GM18868 (cell line): ENCODE measurements at regions not wholly inside any gene's neighbourhood (a gene's known extent, or its start where the extent isn't known, plus 50 kb on each side); places are given as distances from the start of the nearest gene placed in this dataset.
"Not testable (repeated sequence)": the region's sequence is repeated elsewhere in the genome, so short reads cannot be mapped to it uniquely, and the experiment has no call there.

Experiments
- ATAC-seq: cut with Tn5 transposase; IDR thresholded peaks from one replicate; pipeline ENCODE4 v1.9.1; 2021; ENCODE audit warnings: mild to moderate bottlenecking, moderate library complexity; ENCODE audit not compliant: unreplicated experiment

- ATAC-seq = no peak
These were observed 101.2 kb downstream of the VPREB1 start for GRCh38 chr22:22345781-22346180.

GRCh38 chr22:22346401-22347107, 102.0 kb downstream of the VPREB1 start:
- no peak for ATAC-seq

GRCh38 chr22:22348127-22348814, 103.7 kb downstream of the VPREB1 start:
- ATAC-seq = no peak

- no peak for ATAC-seq
These were observed 104.3 kb downstream of the VPREB1 start for GRCh38 chr22:22348815-22349454.

- no peak for ATAC-seq
These were observed 104.9 kb downstream of the VPREB1 start for GRCh38 chr22:22349455-22349836.

GRCh38 chr22:22351366-22351765, 106.8 kb downstream of the VPREB1 start:
- no peak for ATAC-seq

- no peak for ATAC-seq
These were observed 107.9 kb downstream of the VPREB1 start for GRCh38 chr22:22352371-22352999.

- ATAC-seq = no peak
These were observed 110.7 kb downstream of the VPREB1 start for GRCh38 chr22:22355096-22355834.

- ATAC-seq = peak; percentile 52
These were observed 112.7 kb downstream of the VPREB1 start for GRCh38 chr22:22357024-22357883.

- no peak for ATAC-seq
These were observed 113.6 kb downstream of the VPREB1 start for GRCh38 chr22:22358152-22358551.

- no peak for ATAC-seq
These were observed 114.1 kb downstream of the VPREB1 start for GRCh38 chr22:22358686-22359085.

- no peak for ATAC-seq
These were observed 114.9 kb downstream of the VPREB1 start for GRCh38 chr22:22359465-22359864.

GRCh38 chr22:22360014-22360413, 115.4 kb downstream of the VPREB1 start:
- no peak for ATAC-seq

- no peak for ATAC-seq
These were observed 117.7 kb downstream of the VPREB1 start for GRCh38 chr22:22362311-22362710.

- no peak for ATAC-seq
These were observed 118.3 kb downstream of the VPREB1 start for GRCh38 chr22:22362936-22363335.

GRCh38 chr22:22364207-22364606, 119.6 kb downstream of the VPREB1 start:
- ATAC-seq = no peak

GRCh38 chr22:22366537-22366936, 122.0 kb downstream of the VPREB1 start:
- no peak for ATAC-seq

- ATAC-seq = no peak
These were observed 123.9 kb downstream of the VPREB1 start for GRCh38 chr22:22368516-22368915.

- ATAC-seq = not testable (repeated sequence)
These were observed 124.8 kb downstream of the VPREB1 start for GRCh38 chr22:22369219-22369963.
